Coronary artery (tissue), 2 donors: ENCODE measurements at regions not wholly inside any gene's neighbourhood (a gene's known extent, or its start where the extent isn't known, plus 50 kb on each side); places are given as distances from the start of the nearest gene placed in this dataset.
"Not testable (repeated sequence)": the region's sequence is repeated elsewhere in the genome, so short reads cannot be mapped to it uniquely, and the experiment has no call there.

ENCODE experiments used
- DNase-seq: peaks from one replicate; pipeline ENCODE4 v3.0.0-alpha.2; 2017; ENCODE audit warnings: low spot score
- H3K27ac ChIP-seq, 2 donors: fragments of 200-600 bp; sonication (generic); one replicate each; pipeline ENCODE4 v1.5.1; 2016 to 2019
- H3K4me3 ChIP-seq: fragments of 200-600 bp; sonication (generic); 2 replicates; pipeline ENCODE4 v1.5.1; 2016; ENCODE audit warnings: mild to moderate bottlenecking, moderate library complexity
- TF ChIP-seq, protein P1 (sequence below): fragments of 200-600 bp; sonication (generic); IDR thresholded peaks from one replicate; pipeline ENCODE4 v1.5.1; 2019; ENCODE audit warnings: antibody characterized with exemption

GRCh38 chr2:212898011-212898410 is 253.4 kb downstream of the IKZF2 start:
- H3K27ac ChIP-seq, result no peak overlapping the region
- H3K4me3 ChIP-seq, result no peak overlapping the region
- TF ChIP-seq, protein P1, sequence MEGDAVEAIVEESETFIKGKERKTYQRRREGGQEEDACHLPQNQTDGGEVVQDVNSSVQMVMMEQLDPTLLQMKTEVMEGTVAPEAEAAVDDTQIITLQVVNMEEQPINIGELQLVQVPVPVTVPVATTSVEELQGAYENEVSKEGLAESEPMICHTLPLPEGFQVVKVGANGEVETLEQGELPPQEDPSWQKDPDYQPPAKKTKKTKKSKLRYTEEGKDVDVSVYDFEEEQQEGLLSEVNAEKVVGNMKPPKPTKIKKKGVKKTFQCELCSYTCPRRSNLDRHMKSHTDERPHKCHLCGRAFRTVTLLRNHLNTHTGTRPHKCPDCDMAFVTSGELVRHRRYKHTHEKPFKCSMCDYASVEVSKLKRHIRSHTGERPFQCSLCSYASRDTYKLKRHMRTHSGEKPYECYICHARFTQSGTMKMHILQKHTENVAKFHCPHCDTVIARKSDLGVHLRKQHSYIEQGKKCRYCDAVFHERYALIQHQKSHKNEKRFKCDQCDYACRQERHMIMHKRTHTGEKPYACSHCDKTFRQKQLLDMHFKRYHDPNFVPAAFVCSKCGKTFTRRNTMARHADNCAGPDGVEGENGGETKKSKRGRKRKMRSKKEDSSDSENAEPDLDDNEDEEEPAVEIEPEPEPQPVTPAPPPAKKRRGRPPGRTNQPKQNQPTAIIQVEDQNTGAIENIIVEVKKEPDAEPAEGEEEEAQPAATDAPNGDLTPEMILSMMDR, result no peak
- no peak for DNase-seq

DNA sequence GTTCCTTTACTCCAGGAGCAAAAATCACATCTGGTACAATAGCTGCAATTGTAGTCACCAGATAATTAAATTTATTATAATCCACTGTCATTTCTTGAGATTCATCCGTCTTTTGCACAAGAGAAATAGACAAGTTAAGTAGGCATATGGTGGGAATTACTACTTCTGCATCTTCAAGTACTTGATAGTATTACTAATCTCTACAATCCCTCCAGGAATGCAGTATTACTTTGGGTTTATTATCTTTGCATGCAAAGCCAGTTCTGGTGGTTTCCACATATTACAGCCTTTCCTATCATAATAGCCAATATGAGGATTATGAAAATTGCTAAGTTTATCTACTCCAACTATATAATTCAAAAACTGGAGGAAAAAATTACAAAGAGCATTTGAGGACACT is 254.1 kb downstream of the IKZF2 start:
- TF ChIP-seq, protein P1, result no peak
- Histone ChIP-seq H3K4me3 (no peak overlapping the region), H3K27ac (no peak overlapping the region)
- DNase-seq, result no peak

DNA sequence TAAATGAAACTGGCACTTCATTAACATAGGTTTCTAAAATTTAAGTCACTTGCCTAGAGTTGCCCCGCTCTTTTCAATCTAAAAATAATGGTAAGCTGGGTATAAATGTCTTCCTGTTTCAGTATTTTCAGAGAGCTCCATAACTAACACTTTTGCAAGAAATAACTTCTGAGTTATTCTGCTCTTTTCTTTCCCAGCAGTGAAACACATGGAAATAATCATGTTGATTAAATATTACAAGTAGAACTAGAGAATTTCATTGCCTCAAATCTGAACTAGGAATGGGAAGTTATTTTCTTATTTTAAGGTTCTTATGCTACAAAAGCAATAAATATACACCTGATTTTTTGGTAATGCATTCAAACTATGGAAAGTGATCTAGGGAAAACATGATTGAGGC is 257.4 kb downstream of the IKZF2 start:
- H3K4me3 ChIP-seq, result no peak overlapping the region
- H3K27ac ChIP-seq, result no peak overlapping the region
- TF ChIP-seq, protein P1, result no peak
- DNase-seq, result no peak

DNA sequence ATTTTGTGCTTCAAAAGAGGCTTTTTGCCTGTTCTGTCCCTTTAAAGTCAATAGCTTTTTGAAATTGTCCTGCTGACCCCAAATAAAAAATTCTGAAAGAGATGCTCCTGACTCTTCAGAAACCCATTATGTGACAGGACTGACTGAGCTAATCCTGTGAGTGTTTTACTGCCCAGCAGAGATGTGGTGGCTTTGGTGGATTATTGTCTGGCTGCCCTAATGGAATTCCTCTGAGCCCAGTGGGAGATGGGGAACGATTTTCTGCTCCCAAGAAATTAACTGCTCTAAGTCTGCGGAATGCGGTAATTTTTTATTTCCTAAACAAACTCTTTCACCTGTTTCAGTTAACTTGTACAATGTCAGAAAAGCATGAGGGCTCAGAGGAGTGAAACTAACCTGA is 258.2 kb downstream of the IKZF2 start:
- TF ChIP-seq, protein P1, result no peak
- Histone ChIP-seq H3K27ac (no peak overlapping the region), H3K4me3 (no peak overlapping the region)
- DNase-seq, result no peak

DNA sequence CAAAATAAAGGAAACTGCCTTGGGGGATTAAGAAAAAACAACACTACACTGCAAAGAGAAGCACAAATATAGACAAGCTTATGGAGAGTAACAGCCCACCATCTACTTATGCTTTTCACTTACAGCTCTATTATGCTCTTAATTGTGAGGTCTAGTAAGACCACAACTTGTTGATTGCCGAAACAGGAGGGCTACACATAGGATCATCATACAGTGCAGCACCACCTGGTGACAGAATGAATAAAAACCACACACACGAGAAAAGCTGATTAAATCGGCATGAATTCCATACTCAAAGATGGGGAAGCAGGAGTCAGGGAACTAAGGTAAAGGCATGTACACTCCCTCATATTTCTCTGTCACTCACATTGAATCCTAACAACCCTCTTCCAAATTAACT is 259.2 kb downstream of the IKZF2 start:
- no peak overlapping the region for H3K4me3 ChIP-seq
- TF ChIP-seq, protein P1, result no peak
- DNase-seq, result no peak
- no peak overlapping the region for H3K27ac ChIP-seq

GRCh38 chr2:212891580-212891979 is 259.8 kb downstream of the IKZF2 start:
- TF ChIP-seq, protein P1, result no peak
- no peak for DNase-seq
- H3K27ac ChIP-seq, result no peak overlapping the region
- H3K4me3 ChIP-seq, result no peak overlapping the region

GRCh38 chr2:212882626-212883025 is 268.8 kb downstream of the IKZF2 start:
- Histone ChIP-seq H3K4me3 (no peak overlapping the region), H3K27ac (no peak overlapping the region)
- DNase-seq, result no peak
- TF ChIP-seq, protein P1, result no peak

GRCh38 chr2:212876556-212876955 is 274.9 kb downstream of the IKZF2 start:
- H3K27ac ChIP-seq, H3K4me3 ChIP-seq, DNase-seq: not testable (repeated sequence)

GRCh38 chr2:212875950-212876349 is 275.5 kb downstream of the IKZF2 start:
- DNase-seq, result not testable (repeated sequence)

More at GRCh38 chr2:212875950-212876349, 275.5 kb downstream of the IKZF2 start:
- not testable (repeated sequence) for H3K4me3 ChIP-seq, H3K27ac ChIP-seq
